ENCODE measurements at regions not wholly inside any gene's neighbourhood (a gene's known extent, or its start where the extent isn't known, plus 50 kb on each side); places are given as distances from the start of the nearest gene placed in this dataset.
"Not testable (repeated sequence)": the region's sequence is repeated elsewhere in the genome, so short reads cannot be mapped to it uniquely, and the experiment has no call there.

- ChIA-PET POLR2A (no interaction called here), CTCF (no interaction called here)
- Histone ChIP-seq H3K4me3 (ENCODE audit: low read depth, low read length) (no peak overlapping the region), H3K27ac (ENCODE audit: extremely low read depth, low read depth, low read length) (no peak overlapping the region), H3K9me3 (ENCODE audit: control insufficient read depth, insufficient read depth, low read depth, low read length) (no peaks in the 10 kb centered on the region), H3K36me3 (ENCODE audit: control insufficient read depth in 2 of 2, insufficient read depth in 1 of 2, low read length in 2 of 2) (no peaks in the 10 kb centered on the region), H3K4me1 (ENCODE audit: control insufficient read depth, insufficient read depth, low read length) (no peaks in the 10 kb centered on the region)
- TF ChIP-seq ZNF138 (tag by site-specific recombination; IDR thresholded peaks at IDR 0.05; ENCODE audit: borderline replicate concordance) (no peak), ZNF626 (tag by site-specific recombination; IDR thresholded peaks at IDR 0.05) (no peak), YY1 (tag by site-specific recombination; IDR thresholded peaks at IDR 0.05) (no peak), ZNF266 (tag by site-specific recombination; IDR thresholded peaks at IDR 0.05; ENCODE audit: low read depth) (no peak), ZNF621 (tag by site-specific recombination; IDR thresholded peaks at IDR 0.05) (no peak), BCL11A (tag by site-specific recombination; IDR thresholded peaks at IDR 0.05; ENCODE audit: low read depth) (no peak)
Measured at GRCh38 chr12:96117460-96117859, 76.7 kb upstream of the ELK3 start.

GRCh38 chr12:96120359-96121100 is 73.6 kb upstream of the ELK3 start:
- Histone ChIP-seq H3K27ac (ENCODE audit: extremely low read depth, low read depth, low read length) (no peak overlapping the region), H3K4me3 (ENCODE audit: low read depth, low read length) (no peak overlapping the region), H3K9me3 (ENCODE audit: control insufficient read depth, insufficient read depth, low read depth, low read length) (no peaks in the 10 kb centered on the region), H3K36me3 (ENCODE audit: control insufficient read depth in 2 of 2, insufficient read depth in 1 of 2, low read length in 2 of 2) (no peaks in the 10 kb centered on the region), H3K4me1 (ENCODE audit: control insufficient read depth, insufficient read depth, low read length) (no peaks in the 10 kb centered on the region)
- ChIA-PET CTCF (interaction anchor here (1.0 to 1.3 kb wide), 2 partner anchors 51 to 95 kb away, joined by 3 to 4 read pairs; no protein-coding TSS in a partner anchor), POLR2A (no interaction called here)
- TF ChIP-seq ZNF548 (tag by site-specific recombination; IDR thresholded peaks at IDR 0.05) (no peak), GLIS1 (tag by site-specific recombination; IDR thresholded peaks at IDR 0.05) (0 out of 2 replicates have a peak, but pooled peaks have one; percentile 6)

- H3K9me3 ChIP-seq (ENCODE audit: control insufficient read depth, insufficient read depth, low read depth, low read length) = no peaks in the 10 kb centered on the region
- no peak overlapping the region for H3K4me3 ChIP-seq (ENCODE audit: low read depth, low read length)
- ChIA-PET CTCF (interaction anchor here (1.0 to 1.3 kb wide), 2 partner anchors 52 to 94 kb away, joined by 3 to 4 read pairs; no protein-coding TSS in a partner anchor), POLR2A (no interaction called here)
- no peaks in the 10 kb centered on the region for H3K4me1 ChIP-seq (ENCODE audit: control insufficient read depth, insufficient read depth, low read length)
- no peak overlapping the region for H3K27ac ChIP-seq (ENCODE audit: extremely low read depth, low read depth, low read length)
- no peaks in the 10 kb centered on the region for H3K36me3 ChIP-seq (ENCODE audit: control insufficient read depth in 2 of 2, insufficient read depth in 1 of 2, low read length in 2 of 2)
- no peak for TF ChIP-seq PRDM10 (tag by site-specific recombination; IDR thresholded peaks at IDR 0.05)
- no peak for TF ChIP-seq PRDM1 (tag by site-specific recombination; IDR thresholded peaks at IDR 0.05)
- TF ChIP-seq ZFHX2 (tag by site-specific recombination; conservative IDR thresholded peaks at IDR 0.05) = no peak
- no peak for TF ChIP-seq ZNF670 (tag by site-specific recombination; IDR thresholded peaks at IDR 0.05; ENCODE audit: low read depth)
- TF ChIP-seq SP7 (tag by site-specific recombination; IDR thresholded peaks at IDR 0.05) = no peak
Measured at GRCh38 chr12:96121271-96121711, 72.9 kb upstream of the ELK3 start.

DNA sequence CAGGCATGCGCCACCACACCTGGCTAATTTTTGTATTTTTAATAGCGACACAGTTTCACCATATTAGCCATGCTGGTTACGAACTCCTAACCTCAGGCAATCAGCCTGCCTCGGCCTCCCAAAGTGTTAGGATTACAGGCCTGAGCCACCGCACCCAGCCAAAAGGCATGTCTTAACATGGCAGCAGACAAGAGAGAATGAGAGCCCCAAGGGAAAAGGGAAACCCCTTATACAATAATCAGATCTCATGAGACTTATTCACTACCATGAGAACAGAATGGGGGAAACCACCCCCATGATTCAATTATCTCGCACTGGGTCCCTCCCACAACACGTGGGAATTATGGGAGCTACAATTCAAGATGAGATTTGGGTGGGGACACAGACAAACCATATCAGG is 65.9 kb upstream of the ELK3 start:
- CTCF ChIA-PET = not testable (repeated sequence)

More for the DNA sequence above, 65.9 kb upstream of the ELK3 start:
- H3K4me3 ChIP-seq (ENCODE audit: low read depth, low read length); POLR2A ChIA-PET; H3K36me3 ChIP-seq (ENCODE audit: control insufficient read depth in 2 of 2, insufficient read depth in 1 of 2, low read length in 2 of 2); H3K4me1 ChIP-seq (ENCODE audit: control insufficient read depth, insufficient read depth, low read length); H3K27ac ChIP-seq (ENCODE audit: extremely low read depth, low read depth, low read length); H3K9me3 ChIP-seq (ENCODE audit: control insufficient read depth, insufficient read depth, low read depth, low read length): not testable (repeated sequence)
